ENCODE measurements at regions not wholly inside any gene's neighbourhood (a gene's known extent, or its start where the extent isn't known, plus 50 kb on each side); places are given as distances from the start of the nearest gene placed in this dataset.

DNA sequence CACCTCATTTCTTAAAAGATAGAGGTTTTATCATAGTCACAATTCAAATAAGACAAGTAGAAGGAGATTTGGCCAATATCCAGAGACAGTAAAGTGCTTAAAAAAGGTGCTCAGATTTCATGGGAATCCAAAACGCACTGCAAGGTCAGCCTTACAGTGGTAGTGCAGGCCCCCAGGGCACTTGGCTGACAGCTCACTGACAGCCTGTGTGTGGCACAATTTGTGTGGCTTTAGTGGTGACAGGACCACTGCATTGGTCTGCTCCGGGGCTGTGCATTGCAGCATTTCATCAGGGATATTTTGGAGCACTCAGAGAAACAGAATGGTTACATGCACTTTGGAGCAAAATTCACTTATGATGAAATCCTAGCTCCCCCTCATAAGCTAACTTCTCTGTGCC is 544.3 kb downstream of the NTRK3 start:
- no peak for TF ChIP-seq GLI2 (tag by site-specific recombination; IDR thresholded peaks at IDR 0.05; ENCODE audit: borderline replicate concordance, low read depth)
- TF ChIP-seq ZNF426 (tag by site-specific recombination; IDR thresholded peaks at IDR 0.05): no peak
- no peak for TF ChIP-seq ZNF280D (tag by site-specific recombination; IDR thresholded peaks at IDR 0.05)
- no peak for TF ChIP-seq MYNN (tag by site-specific recombination; IDR thresholded peaks at IDR 0.05; ENCODE audit: borderline replicate concordance)
- no peak for TF ChIP-seq ZNF544 (tag by site-specific recombination; IDR thresholded peaks at IDR 0.05)
- no peak for TF ChIP-seq ZNF510 (tag by site-specific recombination; IDR thresholded peaks at IDR 0.05; ENCODE audit: insufficient replicate concordance)
- TF ChIP-seq ZBTB21 (tag by site-specific recombination; IDR thresholded peaks at IDR 0.05): no peak
- no peak for TF ChIP-seq ZNF404 (tag by site-specific recombination; IDR thresholded peaks at IDR 0.05)
- TF ChIP-seq ZNF221 (tag by site-specific recombination; IDR thresholded peaks at IDR 0.05; ENCODE audit: borderline replicate concordance): no peak
- no peak overlapping the region for H3K4me3 ChIP-seq (ENCODE audit: low read depth, low read length)
- H3K4me1 ChIP-seq (ENCODE audit: control insufficient read depth, insufficient read depth, low read length): peaks cover 4% of the 10 kb centered on the region; the same call in 1 of the 2 replicates
- ChIA-PET CTCF (interaction anchor here (0.6 kb wide), 1 partner anchor 533 kb away, joined by 3 read pairs; no protein-coding TSS in a partner anchor), POLR2A (no interaction called here)
- no peaks in the 10 kb centered on the region for H3K9me3 ChIP-seq (ENCODE audit: control insufficient read depth, insufficient read depth, low read depth, low read length)
- no peaks in the 10 kb centered on the region for H3K36me3 ChIP-seq (ENCODE audit: control insufficient read depth in 2 of 2, insufficient read depth in 1 of 2, low read length in 2 of 2)
- no peak overlapping the region for H3K27ac ChIP-seq (ENCODE audit: extremely low read depth, low read depth, low read length)

DNA sequence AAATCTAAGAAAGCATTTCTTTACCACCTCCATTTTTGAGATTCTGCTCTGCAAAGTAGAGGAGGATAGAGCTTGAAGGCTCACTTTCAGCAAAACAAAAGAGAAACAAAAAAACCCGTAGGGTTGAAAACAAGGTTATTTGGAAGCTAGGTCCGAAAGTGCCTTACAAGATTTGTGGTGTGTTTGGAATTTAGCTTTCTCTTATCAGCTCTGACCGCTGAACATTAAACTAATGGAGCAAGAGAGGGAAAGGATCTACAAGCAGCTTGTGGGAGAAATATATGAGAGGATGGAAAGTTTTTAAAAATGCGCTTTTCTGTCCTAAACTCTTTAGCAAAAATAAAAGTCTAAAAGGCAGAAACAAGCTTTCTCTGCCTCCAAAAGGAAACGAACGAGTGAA is 545.5 kb downstream of the NTRK3 start:
- TF ChIP-seq REPIN1 (tag by site-specific recombination; IDR thresholded peaks at IDR 0.05; ENCODE audit: low read depth) (no peak), ZNF423 (tag by site-specific recombination; IDR thresholded peaks at IDR 0.05) (no peak), ZNF324 (tag by site-specific recombination; IDR thresholded peaks at IDR 0.05) (no peak), ZNF266 (tag by site-specific recombination; IDR thresholded peaks at IDR 0.05; ENCODE audit: low read depth) (no peak), ZNF174 (tag by site-specific recombination; IDR thresholded peaks at IDR 0.05) (no peak), ZNF311 (tag by site-specific recombination; IDR thresholded peaks at IDR 0.05; ENCODE audit: borderline replicate concordance) (no peak), ZNF433 (tag by site-specific recombination; IDR thresholded peaks at IDR 0.05; ENCODE audit: low read depth) (no peak), ZNF280D (tag by site-specific recombination; IDR thresholded peaks at IDR 0.05) (no peak), ZNF19 (tag by site-specific recombination; IDR thresholded peaks at IDR 0.05; ENCODE audit: low read depth) (no peak), MYNN (tag by site-specific recombination; IDR thresholded peaks at IDR 0.05; ENCODE audit: borderline replicate concordance) (no peak), ZNF48 (tag by site-specific recombination; IDR thresholded peaks at IDR 0.05) (no peak), ZNF580 (tag by site-specific recombination; IDR thresholded peaks at IDR 0.05) (no peak), ZNF184 (tag by site-specific recombination; IDR thresholded peaks at IDR 0.05) (no peak)
- TF ChIP-seq, protein P1, sequence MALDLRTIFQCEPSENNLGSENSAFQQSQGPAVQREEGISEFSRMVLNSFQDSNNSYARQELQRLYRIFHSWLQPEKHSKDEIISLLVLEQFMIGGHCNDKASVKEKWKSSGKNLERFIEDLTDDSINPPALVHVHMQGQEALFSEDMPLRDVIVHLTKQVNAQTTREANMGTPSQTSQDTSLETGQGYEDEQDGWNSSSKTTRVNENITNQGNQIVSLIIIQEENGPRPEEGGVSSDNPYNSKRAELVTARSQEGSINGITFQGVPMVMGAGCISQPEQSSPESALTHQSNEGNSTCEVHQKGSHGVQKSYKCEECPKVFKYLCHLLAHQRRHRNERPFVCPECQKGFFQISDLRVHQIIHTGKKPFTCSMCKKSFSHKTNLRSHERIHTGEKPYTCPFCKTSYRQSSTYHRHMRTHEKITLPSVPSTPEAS (tag by site-specific recombination; IDR thresholded peaks at IDR 0.05): no peak
- Histone ChIP-seq H3K4me3 (ENCODE audit: low read depth, low read length) (no peak overlapping the region), H3K4me1 (ENCODE audit: control insufficient read depth, insufficient read depth, low read length) (peaks cover 4% of the 10 kb centered on the region; the same call in 1 of the 2 replicates), H3K36me3 (ENCODE audit: control insufficient read depth in 2 of 2, insufficient read depth in 1 of 2, low read length in 2 of 2) (no peaks in the 10 kb centered on the region), H3K27ac (ENCODE audit: extremely low read depth, low read depth, low read length) (no peak overlapping the region), H3K9me3 (ENCODE audit: control insufficient read depth, insufficient read depth, low read depth, low read length) (no peaks in the 10 kb centered on the region)
- ChIA-PET POLR2A (no interaction called here), CTCF (no interaction called here)
